CD4-positive, alpha-beta T cell treated with Interferon alpha-2 for 1 hour (primary cell): ENCODE measurements at regions not wholly inside any gene's neighbourhood (a gene's known extent, or its start where the extent isn't known, plus 50 kb on each side); places are given as distances from the start of the nearest gene placed in this dataset.
"Not testable (repeated sequence)": the region's sequence is repeated elsewhere in the genome, so short reads cannot be mapped to it uniquely, and the experiment has no call there.

Experiments used
- DNase-seq, 2 donors: peaks; one replicate each; pipeline ENCODE4 v3.0.0-alpha.2; 2020 to 2022

DNA sequence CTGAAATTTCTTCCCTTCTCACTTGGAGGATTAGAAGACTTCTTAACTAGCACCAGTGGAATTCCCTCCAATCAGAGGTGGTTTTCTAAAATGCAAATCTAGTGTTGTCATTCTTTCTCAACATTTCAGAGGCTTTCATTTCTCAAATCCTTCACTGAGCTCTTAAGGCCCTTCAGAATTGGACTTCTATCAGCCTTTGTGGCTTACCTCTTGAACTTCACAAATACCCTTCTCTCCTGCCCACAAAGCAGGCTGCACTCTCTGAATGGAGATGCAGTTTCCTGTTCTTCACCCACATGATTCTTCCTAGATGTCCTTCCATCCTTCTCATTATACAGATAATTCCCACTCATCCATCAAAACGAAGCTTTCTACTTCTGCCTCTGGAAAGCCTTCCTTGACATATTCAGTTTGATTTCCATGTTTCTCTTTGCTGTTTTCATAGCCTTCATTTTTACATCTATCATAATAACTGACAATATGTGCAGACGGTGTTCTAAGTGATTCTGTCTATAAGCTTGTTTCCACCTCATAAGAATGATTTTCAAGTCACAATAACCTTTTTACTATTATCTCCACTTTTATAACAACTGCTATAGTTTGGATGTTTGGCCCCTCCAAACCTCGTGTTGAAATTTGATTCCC lies 123.1 kb upstream of the GPR12 start:
- no peak for DNase-seq

DNA sequence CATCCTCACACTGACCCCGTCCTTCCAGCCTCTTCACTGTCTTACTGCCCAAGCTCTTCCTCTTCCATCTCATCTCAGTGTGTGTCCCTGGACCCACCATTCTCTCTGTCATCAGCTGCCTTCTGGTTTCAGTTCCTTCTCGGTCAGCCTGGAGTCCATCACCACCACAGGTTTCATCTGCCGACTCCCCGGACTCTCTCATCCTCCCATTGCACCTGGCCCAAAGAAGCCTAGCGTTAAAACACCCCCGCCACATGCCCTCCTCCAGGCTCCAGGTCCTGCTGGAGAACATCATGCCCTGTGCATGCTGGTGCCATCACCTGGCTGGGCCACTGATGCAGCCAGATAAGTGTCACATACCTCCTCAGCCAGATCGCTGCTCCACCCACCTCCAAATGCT lies 122.1 kb upstream of the GPR12 start:
- no peak for DNase-seq

DNA sequence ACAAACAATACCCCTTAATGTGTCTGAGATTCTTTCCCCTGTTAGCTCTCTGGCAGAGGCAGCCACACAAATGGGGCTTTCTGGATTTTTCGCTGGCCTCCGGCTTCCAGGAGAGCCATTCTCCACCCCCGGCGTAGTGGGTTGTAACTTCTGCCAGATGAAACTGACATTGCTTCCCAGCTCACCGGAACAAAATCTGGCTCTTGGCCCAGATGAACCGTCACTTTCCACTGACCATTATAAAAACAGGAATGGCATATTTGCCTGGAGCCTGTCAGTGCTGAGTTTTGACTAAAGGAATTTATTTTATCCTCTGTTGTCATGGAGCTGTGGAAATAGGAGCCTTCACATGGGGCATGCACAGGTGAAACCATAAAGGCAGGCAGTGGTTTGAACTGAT lies 120.6 kb upstream of the GPR12 start:
- no peak for DNase-seq

DNA sequence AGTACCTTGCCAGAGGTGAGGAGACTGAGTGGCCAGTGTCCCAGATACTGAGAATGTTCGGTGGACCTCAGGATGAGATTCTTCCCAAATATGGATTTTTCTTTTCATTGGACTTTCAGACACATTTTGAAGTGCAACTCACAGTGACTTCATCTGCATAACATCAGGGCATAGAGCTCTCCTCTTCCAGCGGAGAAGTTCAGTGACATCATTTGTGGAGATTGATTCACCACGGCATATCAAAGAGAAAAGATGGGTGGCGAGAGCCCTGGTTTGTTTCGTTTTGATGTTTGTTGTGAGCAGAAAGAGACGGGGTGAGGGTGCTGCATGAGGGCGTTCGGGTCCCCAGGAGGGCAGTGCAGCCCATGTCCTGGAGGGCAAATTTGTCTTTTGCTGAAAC lies 120.1 kb upstream of the GPR12 start:
- no peak for DNase-seq

DNA sequence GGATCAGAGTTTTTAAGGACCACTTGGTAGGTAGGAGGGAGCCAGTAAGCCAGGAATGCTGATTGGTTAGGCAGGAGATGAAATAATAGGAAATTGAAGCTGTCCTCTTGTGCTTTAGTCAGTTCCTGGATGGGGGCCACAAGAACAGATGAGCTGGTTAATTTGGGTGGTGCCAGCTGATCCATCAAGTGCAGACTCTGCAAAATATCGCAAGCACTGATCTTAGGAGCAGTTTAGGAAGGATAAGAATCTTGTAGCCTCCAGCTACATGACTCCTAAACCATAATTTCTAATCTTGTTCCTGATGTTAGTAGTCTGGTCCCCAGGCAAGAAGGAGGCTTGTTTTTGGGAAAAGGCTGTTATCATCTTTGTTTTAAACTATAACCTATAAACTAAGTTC lies 117.9 kb upstream of the GPR12 start:
- DNase-seq = no peak

DNA sequence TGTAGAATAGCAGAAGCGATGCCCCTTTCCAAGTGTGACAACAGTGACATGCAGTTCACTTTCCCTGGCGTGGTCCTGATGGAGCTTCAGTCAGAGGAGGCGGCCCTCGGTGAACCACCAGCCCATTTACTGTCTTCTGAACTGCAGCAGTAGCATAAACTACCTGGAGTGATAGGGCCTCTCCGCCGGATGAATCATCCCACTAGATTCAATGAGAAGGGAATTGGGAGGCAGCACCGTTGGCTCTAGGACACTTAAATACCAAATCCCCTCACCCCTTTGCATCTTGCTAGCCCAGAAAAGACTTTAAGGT lies 112.8 kb upstream of the GPR12 start:
- no peak for DNase-seq

DNA sequence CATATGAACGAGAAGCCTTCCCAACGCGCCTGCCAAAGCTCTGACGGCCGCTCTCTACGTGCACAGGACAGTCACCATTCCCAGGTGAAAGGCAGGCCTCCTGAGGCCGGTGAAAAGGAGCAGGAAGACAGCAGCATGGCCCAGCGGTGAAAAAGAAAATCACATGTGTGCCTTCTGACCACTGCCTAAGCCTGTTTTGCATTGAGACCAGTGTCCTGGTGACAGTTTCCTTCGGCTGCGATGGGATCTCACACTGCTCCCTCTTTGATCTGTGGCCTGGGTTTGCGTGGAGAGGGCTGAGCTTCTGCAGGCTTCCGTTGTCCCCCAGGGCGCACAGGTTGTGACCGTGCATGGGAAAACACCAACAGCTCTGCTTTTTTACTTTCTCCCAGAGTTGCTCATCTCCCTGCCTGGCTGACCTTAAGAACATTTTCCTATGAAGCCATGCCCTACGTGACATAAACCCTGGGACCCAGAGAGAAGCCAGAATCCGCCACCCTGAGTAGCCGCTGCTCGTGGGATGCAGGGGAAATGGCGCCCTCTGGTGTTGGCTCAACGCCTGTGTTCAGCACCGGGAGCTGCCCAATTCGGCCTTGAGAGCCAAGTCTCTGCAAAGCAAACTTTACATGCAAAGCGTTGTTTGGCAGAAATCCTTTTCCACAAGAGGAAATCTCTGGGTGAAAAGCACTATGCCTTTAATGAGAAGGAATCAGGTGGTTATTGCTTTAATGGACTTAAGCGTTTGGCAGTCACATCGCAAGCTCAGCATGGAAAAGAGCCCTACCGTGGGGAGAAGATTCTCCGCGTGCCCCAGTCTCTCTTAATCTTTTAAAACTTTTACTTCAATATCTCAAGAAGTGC lies 112.2 kb upstream of the GPR12 start:
- peak; percentile 10 to 42 for DNase-seq

DNA sequence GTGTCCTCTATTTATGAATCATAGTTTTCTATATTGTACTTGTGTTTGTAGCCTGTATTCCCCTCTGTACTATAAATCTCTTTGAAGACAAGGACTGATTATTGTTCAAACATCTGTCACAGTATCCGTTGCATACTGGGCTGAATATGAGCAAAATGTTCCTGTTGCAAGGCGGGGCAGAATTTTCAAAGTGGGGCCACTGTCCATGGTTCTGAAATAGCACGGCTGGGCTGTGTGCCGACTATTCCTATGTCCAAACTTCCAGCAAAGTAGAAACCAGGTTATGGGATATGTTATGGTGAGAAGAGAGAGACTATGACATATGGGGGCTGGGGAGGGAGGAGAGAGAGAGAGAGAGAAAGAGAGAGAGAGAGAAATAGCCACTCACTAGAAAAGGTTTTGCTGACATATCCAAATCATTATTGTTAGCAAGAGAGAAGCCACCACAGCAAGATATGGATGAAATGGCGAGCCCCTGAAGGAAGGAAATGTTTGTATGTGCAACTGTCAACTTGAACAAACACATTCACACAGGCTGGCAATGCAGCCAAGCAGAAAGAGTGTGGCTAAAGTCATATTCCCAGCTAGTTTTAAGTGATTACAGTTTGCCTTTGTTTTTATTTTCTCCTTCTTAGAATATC lies 107.0 kb upstream of the GPR12 start:
- no peak for DNase-seq

DNA sequence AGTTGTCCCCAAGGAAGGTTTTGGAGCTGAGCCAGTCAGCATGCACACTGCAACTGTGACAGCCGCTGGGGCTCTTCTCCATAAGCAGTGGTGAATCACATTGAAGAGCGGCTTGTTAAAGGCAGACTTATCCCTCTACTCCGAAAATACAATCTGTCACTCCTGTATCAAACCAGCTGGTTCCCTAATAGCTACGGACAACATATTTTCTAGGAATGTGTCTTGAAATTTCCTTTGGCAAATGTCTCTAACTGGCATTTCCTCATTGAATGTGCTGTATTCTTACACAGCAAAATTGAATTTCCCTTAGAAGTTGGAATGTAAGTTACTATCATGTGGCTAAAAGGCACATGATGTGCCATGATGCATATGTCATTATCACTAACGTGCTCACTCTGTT lies 104.0 kb upstream of the GPR12 start:
- DNase-seq = no peak

DNA sequence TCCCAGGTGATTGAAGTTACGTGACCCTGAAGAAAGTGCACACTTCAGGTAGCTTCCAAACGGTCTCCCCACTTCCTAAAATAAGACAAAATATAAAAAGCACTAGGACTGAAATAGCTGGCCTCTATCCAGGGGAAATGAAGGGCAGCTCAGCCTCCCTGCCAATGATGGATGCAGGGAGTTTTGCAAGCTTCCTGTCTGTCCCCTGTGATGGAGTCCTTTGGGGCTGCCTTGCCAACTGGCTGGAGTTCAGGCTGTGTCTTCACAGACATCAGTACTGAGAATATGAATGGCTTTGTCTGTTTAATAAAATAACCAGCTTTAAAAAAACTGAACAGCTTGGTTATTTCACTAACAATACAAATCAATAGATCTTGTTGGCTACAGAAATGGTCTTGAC lies 101.4 kb upstream of the GPR12 start:
- no peak for DNase-seq

DNA sequence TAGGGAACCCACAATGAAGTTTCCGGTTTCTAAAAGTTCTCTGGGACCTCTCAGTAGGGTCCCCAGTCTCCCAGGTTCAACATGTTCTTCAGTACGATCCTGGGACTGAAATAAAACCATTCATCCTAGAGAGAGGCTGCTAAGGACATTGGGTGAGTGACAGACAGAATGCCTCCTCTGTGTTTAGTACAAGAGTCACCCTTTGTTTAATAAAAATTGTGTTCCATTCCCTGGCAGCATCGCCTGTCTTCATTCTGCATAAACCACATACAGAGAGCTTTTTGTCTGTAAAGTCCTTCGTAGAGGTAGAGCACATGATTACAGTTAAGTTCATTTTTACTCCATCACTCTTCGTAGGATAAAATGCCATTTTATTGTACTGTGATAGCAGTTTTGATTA lies 95.3 kb upstream of the GPR12 start:
- no peak for DNase-seq

DNA sequence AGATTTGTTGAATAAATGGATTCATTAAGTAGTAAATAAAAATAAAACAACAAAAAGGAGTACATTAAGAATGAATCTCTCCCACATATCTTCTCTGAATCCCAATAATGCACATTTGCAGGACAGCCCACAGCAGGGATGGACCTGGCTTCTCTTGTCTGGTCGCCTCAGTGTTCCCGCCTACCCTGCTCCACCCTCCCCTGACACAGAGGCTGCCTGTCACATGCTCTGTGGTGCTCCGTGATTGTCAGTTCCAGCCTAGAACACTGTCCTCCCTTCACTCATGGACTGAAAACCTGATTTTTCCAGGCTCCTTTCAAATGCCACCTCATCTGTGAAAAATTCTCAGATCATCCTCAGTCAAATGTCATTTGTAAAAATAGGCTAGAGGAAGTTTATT lies 94.5 kb upstream of the GPR12 start:
- no peak for DNase-seq

DNA sequence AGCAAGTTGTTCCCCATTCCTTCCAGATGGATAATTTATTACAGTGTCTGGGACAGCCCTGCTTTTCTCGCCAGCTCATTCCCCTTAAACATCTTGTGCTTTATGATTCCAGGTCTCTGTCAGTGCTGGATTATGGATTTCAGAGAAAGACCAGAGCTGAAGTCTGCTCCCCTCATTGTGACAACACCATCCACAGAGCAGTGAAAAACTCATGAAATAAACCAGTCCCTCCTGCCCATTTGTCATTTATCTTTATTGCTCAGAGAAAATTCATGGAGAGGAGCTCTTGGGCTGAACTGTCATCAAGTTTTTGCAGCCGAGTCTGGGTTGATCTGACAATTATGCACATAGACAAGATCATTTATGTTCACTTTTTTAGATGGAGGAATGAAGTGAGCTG lies 92.7 kb upstream of the GPR12 start:
- no peak for DNase-seq

DNA sequence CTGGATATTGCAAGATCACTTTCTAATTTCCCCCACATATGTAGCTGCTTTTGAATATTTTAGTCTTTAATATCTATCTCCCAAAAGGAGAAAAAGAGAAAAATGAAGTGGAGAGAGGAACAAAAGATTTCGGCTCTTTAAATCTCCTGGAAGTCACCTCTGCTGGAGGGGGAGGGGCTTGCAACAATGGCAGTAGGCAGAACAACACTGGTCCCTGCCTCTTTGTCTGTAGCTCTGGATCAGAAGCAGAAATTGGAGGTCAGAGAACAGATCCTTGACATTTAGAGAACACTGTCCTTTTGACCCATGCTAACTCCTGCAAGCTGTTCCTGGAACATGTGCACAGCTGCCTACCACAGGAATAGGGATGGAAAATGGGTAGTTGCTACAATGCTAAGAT lies 86.7 kb upstream of the GPR12 start:
- no peak for DNase-seq

DNA sequence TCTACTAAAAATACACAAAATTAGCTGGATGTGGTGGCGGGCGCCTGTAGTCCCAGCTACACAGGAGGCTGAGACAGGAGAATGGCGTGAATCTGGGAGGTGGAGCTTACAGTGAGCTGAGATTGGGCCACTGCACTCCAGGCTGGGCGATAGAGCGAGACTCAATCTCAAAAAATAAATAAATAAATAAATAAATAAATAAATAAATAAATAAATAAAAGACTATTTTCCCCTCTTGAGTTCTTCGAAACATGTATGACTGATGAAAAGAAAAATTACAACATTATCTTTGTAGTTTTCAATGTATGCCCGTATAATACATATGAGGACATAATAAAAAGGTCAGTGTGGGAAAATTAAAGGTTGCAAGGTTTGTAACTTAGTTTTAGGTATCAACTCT lies 84.5 kb upstream of the GPR12 start:
- DNase-seq = not testable (repeated sequence)

DNA sequence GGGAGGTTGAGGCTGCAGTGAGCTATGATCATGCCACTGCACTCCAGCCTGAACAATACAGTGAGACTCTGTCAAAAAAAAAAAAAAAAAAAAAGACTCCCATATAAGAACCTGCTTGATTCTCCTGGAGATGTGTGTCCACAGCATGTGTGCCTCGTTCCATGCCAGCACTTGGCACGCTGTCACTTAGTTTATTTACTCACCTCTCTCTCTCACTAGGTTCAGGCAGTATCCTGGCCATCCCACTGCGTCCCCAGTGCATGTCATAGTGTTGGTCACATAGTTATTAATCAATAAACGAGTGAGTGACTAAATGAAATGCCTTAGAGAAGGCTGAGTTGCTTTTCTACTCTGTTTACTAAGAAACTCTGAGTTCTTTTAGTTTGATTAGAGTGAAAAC lies 79.1 kb upstream of the GPR12 start:
- DNase-seq = no peak

DNA sequence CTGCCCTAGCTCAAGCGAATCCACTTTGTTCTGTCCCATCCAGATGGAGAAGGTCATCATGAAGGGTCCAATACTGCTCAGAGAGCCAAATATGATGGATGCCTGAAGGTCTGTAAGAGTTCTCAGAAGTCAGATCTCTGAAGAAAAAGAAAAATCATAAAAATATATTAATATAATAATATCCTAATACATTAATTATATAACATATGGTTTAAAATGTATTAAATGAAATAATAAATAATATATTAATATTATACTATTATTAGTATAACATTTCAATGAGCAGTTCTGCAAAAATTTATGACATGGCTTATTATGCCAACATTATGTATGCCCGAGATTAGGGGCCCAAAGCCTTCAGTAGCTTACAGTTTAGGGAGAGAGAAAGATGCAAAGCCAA lies 78.2 kb upstream of the GPR12 start:
- DNase-seq = no peak

DNA sequence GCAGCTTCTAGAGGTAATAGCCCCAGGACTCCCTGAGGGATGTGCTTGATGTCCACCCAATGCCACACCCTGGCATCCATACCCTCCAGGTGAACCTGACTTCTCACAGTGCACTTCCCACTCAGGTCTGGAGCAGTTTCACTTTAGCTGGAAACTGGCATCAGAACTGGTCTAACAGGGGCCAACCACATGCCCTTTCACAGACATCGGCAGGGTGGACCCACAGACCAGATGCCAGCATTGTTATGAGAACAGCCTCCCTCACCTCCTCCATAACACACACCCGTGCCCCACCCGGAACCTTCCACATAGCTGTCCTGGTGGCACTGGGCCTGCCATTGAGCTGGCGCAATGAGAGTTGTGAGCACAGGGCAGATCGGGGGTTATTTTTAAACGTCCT lies 77.4 kb upstream of the GPR12 start:
- DNase-seq = no peak

DNA sequence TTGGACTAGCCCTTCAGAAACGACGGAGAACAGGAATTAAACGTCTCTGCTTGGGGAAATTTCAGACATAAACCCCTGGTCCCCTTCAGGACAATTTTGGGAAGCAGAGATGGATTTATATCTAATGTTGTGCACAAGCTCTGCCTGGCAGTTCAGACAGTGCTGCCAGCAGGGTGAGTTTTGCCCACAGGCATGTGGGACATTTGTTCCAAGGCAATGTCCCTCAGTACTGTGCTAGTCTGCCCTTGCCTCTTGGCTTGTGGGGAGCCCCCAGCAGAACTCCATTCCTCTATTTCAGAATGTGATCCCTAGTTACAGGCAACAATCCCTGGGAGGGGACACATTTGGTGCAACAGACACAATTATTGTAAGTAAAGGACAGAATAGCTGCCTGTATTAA lies 76.5 kb upstream of the GPR12 start:
- no peak for DNase-seq

DNA sequence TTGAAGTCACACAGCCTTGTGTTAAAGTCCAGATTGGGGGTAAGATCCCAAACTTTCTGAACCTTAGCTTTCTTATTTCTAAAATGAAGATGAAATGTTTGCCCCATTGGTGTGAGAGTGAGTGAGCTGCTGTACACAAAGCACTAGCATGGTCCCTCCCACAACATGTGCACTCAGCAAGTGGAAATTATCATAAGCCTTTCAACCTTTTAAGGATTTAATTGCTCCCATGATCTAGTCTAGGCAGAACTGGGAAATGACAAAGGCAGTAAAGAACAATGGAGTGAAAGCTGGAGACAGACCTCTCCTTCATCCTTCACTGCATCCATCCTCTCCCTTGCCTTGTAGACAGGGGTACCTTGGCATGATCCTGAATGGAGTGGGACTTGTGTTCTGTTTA lies 76.0 kb upstream of the GPR12 start:
- DNase-seq = no peak

DNA sequence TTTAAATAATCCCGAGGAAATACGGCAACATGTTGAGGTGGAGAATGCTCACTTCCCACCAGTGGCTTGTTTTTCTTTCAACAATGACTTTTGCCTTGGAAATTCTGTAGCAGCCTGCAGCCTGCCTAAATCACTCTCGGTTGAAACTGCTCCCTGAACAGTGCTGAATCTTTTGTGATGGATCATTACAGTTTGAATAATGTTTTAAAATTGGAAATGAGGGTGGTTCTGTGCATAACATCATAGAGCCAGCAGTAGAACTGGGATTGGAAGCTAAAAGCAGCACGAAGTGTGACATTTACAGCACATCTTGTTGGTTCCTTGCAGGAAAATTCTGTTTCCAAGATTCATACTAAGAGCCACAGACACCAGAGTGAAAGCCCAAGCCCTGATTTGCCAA lies 74.1 kb upstream of the GPR12 start:
- no peak for DNase-seq

DNA sequence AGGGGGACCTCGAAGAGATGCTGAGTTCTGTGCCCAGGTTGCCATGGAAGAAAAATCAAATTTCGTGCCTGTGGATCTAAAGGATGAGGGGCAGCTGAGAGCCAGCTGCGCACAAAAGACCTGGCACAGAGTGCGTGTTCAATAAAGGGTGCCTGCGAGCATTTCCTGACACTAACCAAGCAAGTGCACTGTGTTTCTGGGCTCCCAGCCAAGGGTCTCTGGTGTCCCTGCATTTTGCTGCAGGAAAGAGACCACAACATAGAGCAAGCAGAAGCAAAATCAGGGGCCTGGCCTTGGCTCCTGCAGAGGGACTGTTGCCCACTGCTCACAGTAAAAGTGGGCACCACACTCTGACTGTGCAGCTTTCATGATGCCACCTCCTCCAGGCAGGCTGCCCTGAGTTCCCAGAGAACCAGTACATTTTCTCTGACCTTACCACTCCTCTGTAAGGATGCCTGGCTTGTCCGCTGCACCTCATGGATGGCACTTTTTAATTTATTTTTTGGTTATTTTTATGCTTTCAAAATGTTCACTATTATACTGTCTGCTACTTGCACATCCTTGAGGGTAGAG lies 70.8 kb upstream of the GPR12 start:
- DNase-seq = no peak

DNA sequence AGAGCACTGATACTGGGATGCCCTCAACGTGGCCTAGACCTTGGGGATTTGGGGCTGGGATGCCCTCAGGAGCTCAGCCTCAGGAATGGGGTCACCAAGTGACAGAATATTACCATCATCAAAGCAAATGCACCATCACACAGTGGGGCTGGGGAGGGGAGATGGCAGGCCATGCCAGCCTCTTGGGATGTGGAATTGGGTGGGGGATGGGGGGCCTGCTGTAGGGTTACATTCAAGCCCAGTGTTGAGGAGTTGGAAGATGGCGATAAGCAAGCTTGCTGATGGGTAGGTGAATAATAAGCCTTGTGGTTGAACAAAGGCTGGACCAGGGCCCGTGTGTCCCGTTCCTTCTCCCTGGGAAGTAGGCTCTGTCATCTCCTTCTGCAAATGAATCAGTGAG lies 69.1 kb upstream of the GPR12 start:
- DNase-seq = no peak

DNA sequence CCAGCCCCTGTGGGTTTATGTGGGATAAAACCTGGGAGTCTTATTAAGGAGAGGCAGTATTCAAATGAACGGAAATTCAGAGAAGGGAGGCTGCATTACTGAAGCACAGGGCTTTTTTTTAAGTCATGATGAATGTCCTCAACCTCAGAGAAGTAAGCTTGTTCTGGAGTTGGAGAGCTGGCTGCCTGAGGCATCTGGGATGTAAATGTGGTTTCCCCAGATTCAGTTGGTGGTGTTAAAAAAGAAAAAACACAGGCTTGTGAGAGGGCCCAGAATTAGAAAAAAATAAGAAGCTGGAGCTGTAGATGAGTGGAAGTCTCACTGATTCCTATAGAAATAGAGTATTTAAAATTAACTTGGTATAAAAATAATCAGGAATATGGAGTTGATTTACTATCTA lies 64.0 kb upstream of the GPR12 start:
- DNase-seq = no peak
